H9 (cell line): ENCODE measurements at regions not wholly inside any gene's neighbourhood (a gene's known extent, or its start where the extent isn't known, plus 50 kb on each side); places are given as distances from the start of the nearest gene placed in this dataset.
"Not testable (repeated sequence)": the region's sequence is repeated elsewhere in the genome, so short reads cannot be mapped to it uniquely, and the experiment has no call there.

Experiments
- DNase-seq: peaks from one replicate; pipeline ENCODE4 v3.0.0-alpha.2; 2017
- H2AFZ ChIP-seq: one replicate; pipeline ENCODE4 v1.6.1; 2013; ENCODE audit warnings: mild to moderate bottlenecking, low read length, control low read depth, moderate library complexity
- H2AK5ac ChIP-seq: 2 replicates; pipeline ENCODE4 v1.6.1; 2013; ENCODE audit warnings: low read length, control low read depth, mixed read lengths; ENCODE audit not compliant: insufficient read length
- H2BK120ac ChIP-seq: one replicate; pipeline ENCODE4 v1.6.1; 2013; ENCODE audit warnings: low read depth, mild to moderate bottlenecking, low read length, control low read depth, inconsistent platforms; ENCODE audit not compliant: poor library complexity, severe bottlenecking
- H2BK12ac ChIP-seq: 2 replicates; pipeline ENCODE4 v1.6.1; 2013; ENCODE audit warnings: low read length, control low read depth, mixed read lengths, low read depth; ENCODE audit not compliant: insufficient read length
- H2BK15ac ChIP-seq: 2 replicates; pipeline ENCODE4 v1.6.1; 2013; ENCODE audit warnings: low read depth, low read length, control low read depth
- H2BK20ac ChIP-seq: one replicate; pipeline ENCODE4 v1.6.1; 2013; ENCODE audit warnings: low read depth, mild to moderate bottlenecking, low read length, control low read depth, inconsistent platforms; ENCODE audit not compliant: poor library complexity, severe bottlenecking
- H2BK5ac ChIP-seq: 2 replicates; pipeline ENCODE4 v1.6.1; 2013; ENCODE audit warnings: low read length, control low read depth, mixed read lengths; ENCODE audit not compliant: insufficient read length
- H3K14ac ChIP-seq: 2 replicates; pipeline ENCODE4 v1.6.1; 2013; ENCODE audit warnings: low read length, control low read depth; ENCODE audit not compliant: insufficient read depth
- H3K18ac ChIP-seq: 2 replicates; pipeline ENCODE4 v1.6.1; 2013; ENCODE audit warnings: low read depth, mild to moderate bottlenecking, mixed read lengths, low read length, control low read depth; ENCODE audit not compliant: insufficient read length
- H3K23ac ChIP-seq: 2 replicates; pipeline ENCODE4 v1.6.1; 2013; ENCODE audit warnings: low read length, control low read depth, mixed read lengths, low read depth; ENCODE audit not compliant: insufficient read length
- H3K23me2 ChIP-seq: 2 replicates; pipeline ENCODE4 v1.6.1; 2013; ENCODE audit warnings: low read depth, mild to moderate bottlenecking, mixed read lengths, low read length, control low read depth; ENCODE audit not compliant: insufficient read length, poor library complexity, severe bottlenecking
- H3K27ac ChIP-seq: 2 replicates; pipeline ENCODE4 v1.5.1; 2013; ENCODE audit warnings: low read length, control low read depth, mixed read lengths, low read depth; ENCODE audit not compliant: insufficient read length
- H3K27me3 ChIP-seq: 2 replicates; pipeline ENCODE4 v1.6.1; 2013; ENCODE audit warnings: low read length, control low read depth, inconsistent platforms; ENCODE audit not compliant: insufficient read depth
- H3K4ac ChIP-seq: 2 replicates; pipeline ENCODE4 v1.6.1; 2013; ENCODE audit warnings: low read depth, mild to moderate bottlenecking, control low read depth, inconsistent platforms, low read length, moderate library complexity
- H3K4me1 ChIP-seq: 2 replicates; pipeline ENCODE4 v1.6.1; 2013; ENCODE audit warnings: low read length, control low read depth, inconsistent platforms; ENCODE audit not compliant: insufficient read depth
- H3K4me2 ChIP-seq: 2 replicates; pipeline ENCODE4 v1.6.1; 2013; ENCODE audit warnings: low read length, control low read depth, mixed read lengths; ENCODE audit not compliant: insufficient read length, insufficient read depth
- H3K56ac ChIP-seq: 2 replicates; pipeline ENCODE4 v1.6.1; 2013; ENCODE audit warnings: low read depth, mild to moderate bottlenecking, mixed read lengths, low read length, control low read depth; ENCODE audit not compliant: insufficient read length
- H3K79me1 ChIP-seq: 2 replicates; pipeline ENCODE4 v1.6.1; 2013; ENCODE audit warnings: low read depth, mild to moderate bottlenecking, moderate library complexity, low read length, control low read depth, inconsistent platforms; ENCODE audit not compliant: insufficient read depth, poor library complexity, severe bottlenecking
- H3K79me2 ChIP-seq: 2 replicates; pipeline ENCODE4 v1.6.1; 2013; ENCODE audit warnings: low read length, control low read depth, inconsistent platforms; ENCODE audit not compliant: insufficient read depth
- H3K9ac ChIP-seq: 2 replicates; pipeline ENCODE4 v1.6.1; 2013; ENCODE audit warnings: low read length, control low read depth, mixed read lengths; ENCODE audit not compliant: insufficient read length; ENCODE audit errors: extremely low read depth
- H3K9me3 ChIP-seq: one replicate; pipeline ENCODE4 v1.6.1; 2013; ENCODE audit warnings: low read depth, low read length, inconsistent platforms; ENCODE audit not compliant: control insufficient read depth
- H3T11ph ChIP-seq: one replicate; pipeline ENCODE4 v1.6.1; 2013; ENCODE audit warnings: mild to moderate bottlenecking, low read length, control low read depth, inconsistent platforms
- H4K20me1 ChIP-seq: one replicate; pipeline ENCODE4 v1.6.1; 2013; ENCODE audit not compliant: control insufficient read depth, insufficient read length, insufficient read depth
- H4K5ac ChIP-seq: 2 replicates; pipeline ENCODE4 v1.6.1; 2013; ENCODE audit warnings: low read depth, mild to moderate bottlenecking, mixed read lengths, low read length, control low read depth; ENCODE audit not compliant: insufficient read length
- H4K8ac ChIP-seq: replicated peaks from 2 replicates; pipeline ENCODE4 v1.6.1; 2013; ENCODE audit warnings: low read length, control low read depth, mixed read lengths, low read depth; ENCODE audit not compliant: insufficient read length
- H4K91ac ChIP-seq: 2 replicates; pipeline ENCODE4 v1.6.1; 2013; ENCODE audit warnings: low read depth, mild to moderate bottlenecking, moderate library complexity, mixed read lengths, low read length, control low read depth; ENCODE audit not compliant: insufficient read length
- H3K27ac Mint-ChIP-seq, 3 experiments: 2 replicates in 2 of 3; 3 replicates in 1 of 3; pipeline ENCODE4 v1.8.0; 2020 to 2021; ENCODE audit warnings: mixed read lengths in 3 of 3, mild to moderate bottlenecking in 1 of 3, moderate library complexity in 1 of 3
- H3K27me3 Mint-ChIP-seq: 2 replicates; pipeline ENCODE4 v1.8.0; 2021; ENCODE audit warnings: low read depth, mild to moderate bottlenecking, moderate library complexity, mixed read lengths
- H3K36me3 Mint-ChIP-seq, 3 experiments: 2 replicates in 2 of 3; 3 replicates in 1 of 3; pipeline ENCODE4 v1.8.0; 2020 to 2021; ENCODE audit warnings: low read depth in 3 of 3, mixed read lengths in 3 of 3; ENCODE audit not compliant: insufficient read depth in 1 of 3
- H3K4me1 Mint-ChIP-seq, 2 experiments: 2 replicates each; pipeline ENCODE4 v1.8.0; 2020; ENCODE audit warnings: mixed read lengths in 2 of 2
- H3K4me3 Mint-ChIP-seq, 2 experiments: 2 replicates in 1 of 2; 3 replicates in 1 of 2; pipeline ENCODE4 v1.8.0; 2020 to 2021; ENCODE audit warnings: mild to moderate bottlenecking in 2 of 2, mixed read lengths in 2 of 2, moderate library complexity in 1 of 2
- H3K9me3 Mint-ChIP-seq, 2 experiments: 2 replicates in 1 of 2; 3 replicates in 1 of 2; pipeline ENCODE4 v1.8.0; 2020; ENCODE audit warnings: mild to moderate bottlenecking in 2 of 2, mixed read lengths in 2 of 2, moderate library complexity in 1 of 2
- WGBS: extraction: QIAGEN DNeasy Blood & Tissue Kit; methylation state at CpG from one replicate; pipeline ENCODE4 v1.1.7; 2013; ENCODE audit warnings: missing lambda C conversion rate, low lambda C conversion rate, mixed read lengths; ENCODE audit not compliant: insufficient read length; ENCODE audit errors: extremely low coverage; 5-methylcytosine and 5-hydroxymethylcytosine counted together

- not testable (repeated sequence) for H3K27me3 Mint-ChIP-seq, H4K20me1 ChIP-seq, H2BK15ac ChIP-seq, H2AK5ac ChIP-seq, H4K91ac ChIP-seq, DNase-seq, H3K9me3 ChIP-seq, H3K27ac ChIP-seq, H3K14ac ChIP-seq, H3K79me2 ChIP-seq, H2BK5ac ChIP-seq, H3K4ac ChIP-seq, H4K8ac ChIP-seq, H2AFZ ChIP-seq, H3K23me2 ChIP-seq, H3K9ac ChIP-seq, H4K5ac ChIP-seq, H2BK20ac ChIP-seq, H3K4me3 Mint-ChIP-seq, H3K27ac Mint-ChIP-seq, H3K4me2 ChIP-seq, H3K56ac ChIP-seq, H2BK120ac ChIP-seq, H3K4me1 ChIP-seq, H3K18ac ChIP-seq, H3K79me1 ChIP-seq, H3K4me1 Mint-ChIP-seq, H3K9me3 Mint-ChIP-seq, H2BK12ac ChIP-seq, H3K23ac ChIP-seq, H3K27me3 ChIP-seq, H3T11ph ChIP-seq, H3K36me3 Mint-ChIP-seq
- no CpG with 5 or more reads among the region's 7 CpGs for WGBS
Measured at GRCh38 chr16:29262725-29263124, 143.8 kb downstream of the NPIPB11 start.

DNA sequence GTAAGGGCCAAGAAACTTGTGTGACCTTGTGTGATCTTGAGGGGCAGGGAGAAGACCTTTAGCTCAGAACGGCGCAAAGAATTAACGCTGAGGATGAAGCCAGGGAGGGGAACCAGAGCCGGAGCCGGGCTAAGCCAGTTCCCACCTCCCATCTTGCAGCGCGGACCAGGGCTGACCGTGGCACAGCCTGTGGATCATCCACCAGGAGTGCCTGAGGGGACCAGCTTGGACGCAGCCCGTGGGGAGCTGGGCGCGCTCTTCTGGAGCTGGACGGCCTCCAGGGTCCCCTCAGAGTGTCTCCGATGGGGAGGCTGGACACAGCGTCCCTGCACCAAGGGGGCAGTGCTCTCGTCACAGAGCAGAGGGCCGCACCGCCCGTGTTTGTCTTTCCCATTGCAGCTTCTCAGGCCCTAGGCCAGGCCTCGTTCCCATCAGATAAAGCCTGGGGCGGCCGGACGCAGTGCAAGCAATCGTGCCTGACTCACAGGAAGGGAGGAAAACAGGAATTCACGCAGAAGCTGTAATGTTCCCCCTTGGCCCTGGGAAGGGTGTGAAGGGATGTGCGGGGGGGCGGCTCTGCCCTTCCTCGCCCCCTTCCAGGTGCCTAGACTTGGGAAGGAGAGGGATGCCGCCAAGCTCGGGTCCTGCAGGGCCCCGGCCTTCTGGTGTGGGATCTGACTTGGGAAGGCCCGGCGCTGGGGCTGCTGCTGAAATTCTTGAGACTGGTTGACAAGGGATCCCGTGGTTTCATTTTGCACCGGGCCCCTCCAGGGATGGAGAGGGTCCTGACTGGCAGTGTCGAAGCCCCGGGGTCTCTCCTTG is 144.9 kb downstream of the NPIPB11 start:
- not testable (repeated sequence) for H2AFZ ChIP-seq, H2BK15ac ChIP-seq, H3K36me3 Mint-ChIP-seq, H3K18ac ChIP-seq, H2BK20ac ChIP-seq, H3K79me2 ChIP-seq, H3K23ac ChIP-seq, H4K20me1 ChIP-seq, H4K5ac ChIP-seq, H3K27ac ChIP-seq, H3K27ac Mint-ChIP-seq, H2BK5ac ChIP-seq, DNase-seq, H3K56ac ChIP-seq, H3K4ac ChIP-seq, H3K27me3 ChIP-seq, H3T11ph ChIP-seq, H3K27me3 Mint-ChIP-seq, H3K4me1 ChIP-seq, H3K4me1 Mint-ChIP-seq, H3K14ac ChIP-seq, H3K9me3 Mint-ChIP-seq, H2BK12ac ChIP-seq, H3K4me2 ChIP-seq, H2BK120ac ChIP-seq, H4K91ac ChIP-seq, H3K9me3 ChIP-seq, H3K79me1 ChIP-seq, H4K8ac ChIP-seq, H3K4me3 Mint-ChIP-seq, H3K9ac ChIP-seq, H2AK5ac ChIP-seq, H3K23me2 ChIP-seq
- no CpG with 5 or more reads among the region's 37 CpGs for WGBS
